ENCODE measurements at regions not wholly inside any gene's neighbourhood (a gene's known extent, or its start where the extent isn't known, plus 50 kb on each side); places are given as distances from the start of the nearest gene placed in this dataset.

- DNase-seq: no peak
Measured at GRCh38 chr9:116005205-116005604, 148.4 kb upstream of the PAPPA start.

- DNase-seq: no peak
Measured at GRCh38 chr9:116007824-116008223, 145.8 kb upstream of the PAPPA start.

GRCh38 chr9:116008278-116008677 is 145.3 kb upstream of the PAPPA start:
- DNase-seq: no peak

GRCh38 chr9:116009420-116009819 is 144.2 kb upstream of the PAPPA start:
- no peak for DNase-seq

GRCh38 chr9:116015855-116016254 is 137.7 kb upstream of the PAPPA start:
- DNase-seq: no peak

- DNase-seq: no peak
Measured at GRCh38 chr9:116020146-116020545, 133.4 kb upstream of the PAPPA start.

GRCh38 chr9:116020801-116021200 is 132.8 kb upstream of the PAPPA start:
- DNase-seq: no peak

GRCh38 chr9:116027096-116027495 is 126.5 kb upstream of the PAPPA start:
- DNase-seq: no peak

GRCh38 chr9:116027511-116027910 is 126.1 kb upstream of the PAPPA start:
- no peak for DNase-seq

- no peak for DNase-seq
Measured at GRCh38 chr9:116027951-116028350, 125.6 kb upstream of the PAPPA start.

- DNase-seq: no peak
Measured at GRCh38 chr9:116030517-116030916, 123.1 kb upstream of the PAPPA start.

- no peak for DNase-seq
Measured at GRCh38 chr9:116032683-116033440, 120.7 kb upstream of the PAPPA start.

- no peak for DNase-seq
Measured at GRCh38 chr9:116039312-116039711, 114.3 kb upstream of the PAPPA start.

GRCh38 chr9:116039893-116040292 is 113.7 kb upstream of the PAPPA start:
- DNase-seq: no peak

- no peak for DNase-seq
Measured at GRCh38 chr9:116042321-116042720, 111.3 kb upstream of the PAPPA start.

GRCh38 chr9:116045083-116045482 is 108.5 kb upstream of the PAPPA start:
- DNase-seq: no peak

- DNase-seq: no peak
Measured at GRCh38 chr9:116048081-116048480, 105.5 kb upstream of the PAPPA start.

GRCh38 chr9:116049456-116049855 is 104.1 kb upstream of the PAPPA start:
- DNase-seq: no peak

GRCh38 chr9:116051528-116051927 is 102.1 kb upstream of the PAPPA start:
- DNase-seq: no peak

GRCh38 chr9:116055536-116055935 is 98.1 kb upstream of the PAPPA start:
- no peak for DNase-seq

GRCh38 chr9:116057371-116057770 is 96.2 kb upstream of the PAPPA start:
- DNase-seq: no peak

GRCh38 chr9:116058421-116058820 is 95.2 kb upstream of the PAPPA start:
- DNase-seq: no peak

GRCh38 chr9:116059466-116059865 is 94.1 kb upstream of the PAPPA start:
- no peak for DNase-seq

- DNase-seq: no peak
Measured at GRCh38 chr9:116060631-116061030, 93.0 kb upstream of the PAPPA start.

- no peak for DNase-seq
Measured at GRCh38 chr9:116061546-116062205, 91.9 kb upstream of the PAPPA start.
